GM18951 (cell line): ENCODE measurements at regions not wholly inside any gene's neighbourhood (a gene's known extent, or its start where the extent isn't known, plus 50 kb on each side); places are given as distances from the start of the nearest gene placed in this dataset.
A peak's percentile ranks its signal among the peaks of the same experiment; 100 is the strongest.

Source experiments
- POLR2A ChIP-seq: IDR thresholded peaks from 4 replicates; pipeline ENCODE4 v1.6.1; 2011; ENCODE audit warnings: mild to moderate bottlenecking; ENCODE audit not compliant: insufficient read length, insufficient read depth; ENCODE audit errors: extremely low read depth
- in situ Hi-C: fragments of 300-500 bp; cut with MboI; formaldehyde crosslinking; loops from one replicate; pipeline ENCODE4 v1.12.0; 2022; ENCODE audit warnings: low sequenced_read_pairs, mixed read lengths, inconsistent platforms; ENCODE audit not compliant: unreplicated experiment

DNA sequence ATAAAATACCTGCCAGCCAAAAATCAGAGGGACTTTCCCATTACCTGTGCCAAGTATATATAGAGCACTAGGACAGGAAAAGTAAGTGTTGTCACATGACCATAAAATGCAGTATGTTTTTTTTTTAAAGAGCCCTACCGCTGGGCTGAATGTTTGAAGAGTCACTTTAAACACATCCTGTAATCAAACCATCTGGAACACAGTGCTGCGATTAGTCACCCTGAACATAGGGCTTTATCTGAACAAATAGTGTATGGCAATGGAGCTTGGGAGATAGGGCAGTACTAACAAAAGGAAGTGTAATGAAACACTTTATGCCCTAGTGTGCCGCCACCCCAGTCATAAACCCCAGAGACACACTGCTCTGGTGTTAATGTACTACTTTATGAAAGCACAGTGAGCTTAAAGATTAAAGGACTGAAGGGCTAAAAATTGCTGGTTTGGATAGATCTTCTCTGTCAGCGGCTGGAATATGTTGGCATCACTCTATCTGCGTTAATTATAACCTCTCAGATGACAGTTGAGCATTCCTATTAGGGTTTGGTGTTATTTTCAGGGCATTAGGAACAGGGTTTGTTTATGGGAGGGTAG lies 90.4 kb downstream of the ZNF608 start:
- no peak for TF ChIP-seq POLR2A
- in situ Hi-C loops: no loop called here

DNA sequence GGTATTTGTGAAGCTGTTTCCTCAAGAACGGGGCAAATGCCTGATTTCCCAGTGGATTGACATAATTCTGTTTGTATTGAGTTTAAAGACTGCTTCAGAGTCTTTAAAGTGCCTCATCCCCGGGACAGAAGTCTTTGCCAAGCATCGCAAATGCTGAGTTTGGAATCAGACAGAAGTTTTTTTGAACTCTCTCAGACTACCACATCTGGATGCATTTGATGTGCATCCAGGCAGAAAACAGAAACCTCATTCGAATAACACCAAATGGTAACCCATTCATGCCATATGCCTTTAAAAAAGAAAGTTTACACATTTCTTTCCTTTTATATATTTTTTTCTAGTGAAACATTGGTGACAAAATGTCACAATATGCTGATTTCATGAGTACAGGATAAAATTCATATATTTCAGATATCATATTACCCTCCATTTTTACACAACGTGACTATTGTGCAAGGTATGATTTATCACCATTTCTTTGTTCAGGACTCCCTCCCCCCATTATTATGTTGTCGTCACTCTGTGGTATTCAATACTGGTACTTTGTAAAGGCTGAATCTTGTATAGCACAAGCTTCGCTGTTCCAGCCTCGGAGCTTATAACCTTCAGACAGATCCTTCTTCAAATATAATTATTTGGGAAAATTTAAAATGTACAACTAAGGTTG lies 91.1 kb downstream of the ZNF608 start:
- in situ Hi-C loops: no loop called here
- no peak for TF ChIP-seq POLR2A

- TF ChIP-seq POLR2A: no peak
- in situ Hi-C loops: no loop called here
These were observed 92.0 kb downstream of the ZNF608 start for GRCh38 chr5:124654418-124654817.

DNA sequence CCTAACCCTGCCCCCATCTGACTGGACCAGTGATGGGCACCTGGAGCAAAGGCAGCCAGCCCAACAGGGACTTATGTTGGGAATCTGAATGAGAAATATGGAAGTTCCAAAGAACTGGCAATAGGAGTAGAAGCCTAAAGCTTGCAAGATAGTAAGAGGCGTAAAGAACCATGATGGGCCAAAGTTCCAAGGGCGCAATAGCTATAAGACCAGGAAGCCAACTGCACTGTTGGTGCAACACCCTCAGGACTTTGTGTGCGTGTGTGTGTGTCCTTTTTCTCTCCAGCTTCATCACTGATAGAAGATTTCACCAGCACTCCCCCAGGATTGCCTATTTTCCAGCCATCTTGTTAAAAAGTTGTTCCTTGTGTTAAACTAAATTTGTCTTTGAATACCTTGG lies 92.8 kb downstream of the ZNF608 start:
- in situ Hi-C loops: no loop called here
- TF ChIP-seq POLR2A: no peak

- in situ Hi-C loops: no loop called here
- TF ChIP-seq POLR2A: no peak
These were observed 93.5 kb downstream of the ZNF608 start for GRCh38 chr5:124652892-124653441.

GRCh38 chr5:124652514-124652819 lies 94.0 kb downstream of the ZNF608 start:
- TF ChIP-seq POLR2A: no peak
- in situ Hi-C loops: no loop called here

- in situ Hi-C loops: no loop called here
- peak; percentile 16 for TF ChIP-seq POLR2A
These were observed 94.6 kb downstream of the ZNF608 start for GRCh38 chr5:124651663-124652513.

GRCh38 chr5:124650951-124651662 lies 95.3 kb downstream of the ZNF608 start:
- no peak for TF ChIP-seq POLR2A
- in situ Hi-C loops: no loop called here

DNA sequence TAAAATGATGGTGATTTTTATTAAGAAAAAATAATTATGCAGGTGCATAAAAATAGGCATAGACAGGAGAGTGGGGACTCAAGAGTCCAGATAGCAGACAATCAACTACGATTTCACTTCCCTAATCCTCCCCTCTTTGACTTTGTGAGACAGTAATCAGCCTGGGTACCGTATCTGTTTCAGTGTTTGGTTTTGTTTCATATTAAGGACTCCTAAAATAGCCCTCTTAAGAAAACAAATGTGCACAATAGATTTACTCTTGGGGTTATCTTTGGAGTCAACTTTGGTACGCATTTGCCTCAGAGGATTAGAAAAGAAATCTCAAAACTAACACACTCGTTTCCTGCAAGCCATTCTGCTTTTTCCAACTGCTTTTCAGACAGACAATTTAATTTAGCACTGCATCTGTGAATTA lies 96.3 kb downstream of the ZNF608 start:
- no peak for TF ChIP-seq POLR2A
- in situ Hi-C loops: no loop called here

- in situ Hi-C loops: no loop called here
- TF ChIP-seq POLR2A: no peak
These were observed 96.8 kb downstream of the ZNF608 start for GRCh38 chr5:124649491-124650146.

GRCh38 chr5:124648902-124649467 lies 97.5 kb downstream of the ZNF608 start:
- no peak for TF ChIP-seq POLR2A
- in situ Hi-C loops: no loop called here

DNA sequence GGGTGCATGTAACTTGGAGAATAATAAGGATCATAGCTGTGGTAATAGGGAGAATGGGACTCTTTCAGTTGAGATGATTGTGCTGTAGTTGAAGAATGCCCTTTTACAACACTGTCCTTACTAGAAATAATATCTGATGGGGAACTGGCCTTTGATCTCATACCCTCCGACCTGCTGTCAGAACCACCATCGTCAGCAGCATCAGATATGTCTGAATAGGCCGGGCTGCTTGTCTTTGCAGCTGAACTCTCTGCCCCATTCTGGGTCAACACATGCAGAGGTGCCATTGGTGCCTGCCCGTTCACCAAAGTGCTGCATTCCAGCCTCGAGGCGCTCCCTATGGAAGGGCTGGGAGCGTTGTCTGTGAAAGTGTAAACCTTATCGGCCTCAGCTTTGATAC lies 99.1 kb downstream of the ZNF608 start:
- in situ Hi-C loops: no loop called here
- no peak for TF ChIP-seq POLR2A
